Urinary bladder (tissue), 3 donors: ENCODE measurements at regions not wholly inside any gene's neighbourhood (a gene's known extent, or its start where the extent isn't known, plus 50 kb on each side); places are given as distances from the start of the nearest gene placed in this dataset.
"Not testable (repeated sequence)": the region's sequence is repeated elsewhere in the genome, so short reads cannot be mapped to it uniquely, and the experiment has no call there.

Experiments
- DNase-seq: peaks from one replicate; pipeline ENCODE4 v3.0.0-alpha.2; 2015; ENCODE audit errors: extremely low spot score
- H3K27ac ChIP-seq: one replicate; pipeline ENCODE4 v1.5.1; 2013; ENCODE audit warnings: low read depth, mild to moderate bottlenecking, moderate library complexity
- H3K36me3 ChIP-seq: one replicate; pipeline ENCODE4 v1.6.1; 2013; ENCODE audit warnings: mild to moderate bottlenecking, moderate library complexity; ENCODE audit not compliant: insufficient read depth
- H3K4me1 ChIP-seq: one replicate; pipeline ENCODE4 v1.6.1; 2013; ENCODE audit warnings: mild to moderate bottlenecking, moderate library complexity; ENCODE audit not compliant: insufficient read depth
- H3K4me3 ChIP-seq: one replicate; pipeline ENCODE4 v1.5.1; 2013; ENCODE audit warnings: low read depth, low read length
- WGBS: extraction: QIAGEN DNeasy Blood & Tissue Kit; methylation state at CpG from one replicate; pipeline ENCODE4 v1.1.7; 2013; 5-methylcytosine and 5-hydroxymethylcytosine counted together
- donor health status: healthy with polysubstance abuse.
- donor health status: healthy.

DNA sequence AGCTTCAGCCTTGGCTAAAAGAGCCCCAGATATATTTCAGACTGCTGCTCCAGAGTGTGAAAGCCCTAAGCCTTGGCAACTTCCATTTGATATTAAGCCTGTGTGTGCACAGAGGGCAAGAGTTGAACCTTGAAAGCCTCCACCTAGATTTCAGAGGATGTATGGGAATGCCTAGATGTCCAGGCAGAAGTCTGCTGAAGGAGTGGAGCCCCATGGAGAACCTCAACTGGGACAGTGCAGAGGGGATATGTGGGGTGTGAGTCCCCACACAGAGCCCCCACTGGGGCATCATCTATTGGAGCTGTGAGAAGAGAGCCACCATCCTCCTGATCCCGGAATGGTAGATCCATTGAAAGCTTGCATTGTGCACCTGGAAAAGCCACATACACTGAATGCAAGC lies 1784.8 kb upstream of the CDH9 start:
- Histone ChIP-seq H3K4me3 (no peak overlapping the region), H3K4me1 (no peaks in the 10 kb centered on the region), H3K36me3 (no peaks in the 10 kb centered on the region), H3K27ac (no peak overlapping the region)
- DNase-seq = no peak
- 94% methylated on average over 1 of the region's 1 CpG for WGBS

DNA sequence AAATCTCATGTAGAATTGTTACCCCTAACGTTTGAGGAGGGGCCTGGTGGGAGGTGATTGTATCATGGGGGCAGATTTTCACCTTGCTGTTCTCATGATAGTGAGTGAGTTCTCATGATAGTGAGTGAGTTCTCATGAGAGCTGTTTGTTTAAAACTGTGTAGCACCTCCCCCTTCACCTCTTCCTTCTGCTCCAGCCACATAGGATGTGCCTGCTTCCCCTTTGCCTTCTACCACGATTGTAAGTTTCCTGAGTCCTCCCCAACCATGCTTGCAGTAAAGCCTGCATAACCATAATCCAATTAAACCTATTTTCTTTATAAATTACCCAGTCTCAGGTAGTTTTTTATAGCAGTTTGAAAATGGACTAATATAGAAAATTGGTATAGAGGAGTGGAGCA lies 1783.7 kb upstream of the CDH9 start:
- no peak overlapping the region for H3K4me3 ChIP-seq
- no peaks in the 10 kb centered on the region for H3K36me3 ChIP-seq
- no peak overlapping the region for H3K27ac ChIP-seq
- 50% methylated on average over 2 of the region's 2 CpGs for WGBS
- DNase-seq = no peak
- H3K4me1 ChIP-seq = no peaks in the 10 kb centered on the region

GRCh38 chr5:28810751-28811136 lies 1772.4 kb upstream of the CDH9 start:
- DNase-seq = no peak
- H3K36me3 ChIP-seq = no peaks in the 10 kb centered on the region
- 86% methylated on average over 4 of the region's 4 CpGs for WGBS
- no peak overlapping the region for H3K4me3 ChIP-seq
- H3K27ac ChIP-seq = no peak overlapping the region
- no peaks in the 10 kb centered on the region for H3K4me1 ChIP-seq

DNA sequence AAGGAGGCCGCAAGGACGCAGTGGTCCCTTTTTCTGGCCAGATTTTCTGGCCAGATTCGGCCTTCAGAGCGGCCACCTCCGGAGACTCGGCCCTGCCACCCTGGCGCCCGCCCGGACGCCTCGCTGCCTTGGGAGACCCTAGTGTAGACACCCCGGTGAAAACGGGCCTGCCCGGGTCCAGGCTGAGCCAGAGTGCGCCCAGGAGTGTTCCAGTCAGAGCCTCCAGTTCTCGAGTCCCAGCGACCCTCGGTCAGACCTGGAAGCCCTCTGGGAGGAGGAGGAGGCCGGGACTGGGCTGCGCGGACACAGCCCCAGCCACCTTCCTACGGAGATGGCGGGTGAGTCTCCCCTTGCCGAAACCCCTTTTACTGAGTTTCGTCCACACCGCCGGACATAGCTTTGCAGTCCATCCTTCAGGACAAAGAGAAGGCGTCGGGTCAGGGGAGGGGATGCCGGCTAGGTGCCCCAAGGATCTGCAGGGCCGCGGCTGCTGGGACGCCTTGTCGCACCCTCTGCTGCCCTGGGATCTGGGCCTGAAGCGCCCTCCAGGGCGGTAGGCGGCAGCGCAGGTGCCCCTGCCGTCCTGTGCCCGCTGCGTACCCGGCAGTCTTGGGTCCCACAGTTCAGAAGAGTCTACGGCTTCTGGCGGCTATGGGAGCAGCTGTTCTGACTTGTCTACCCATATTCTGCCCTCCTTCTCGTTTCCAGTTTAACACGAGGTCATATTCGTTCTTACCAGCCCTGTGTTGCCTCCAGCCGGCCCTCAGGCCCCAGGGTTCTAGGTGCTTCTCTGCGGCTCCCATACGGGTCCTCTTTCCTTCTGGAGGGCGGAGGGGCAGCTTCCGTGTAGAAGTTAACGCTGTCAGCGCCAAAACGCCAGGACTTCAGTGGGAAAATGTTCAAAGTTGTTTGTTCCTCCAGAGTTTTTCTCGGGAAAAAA lies 1771.7 kb upstream of the CDH9 start:
- 93% methylated on average over 56 of the region's 56 CpGs for WGBS
- Histone ChIP-seq H3K36me3 (no peaks in the 10 kb centered on the region), H3K4me1 (no peaks in the 10 kb centered on the region), H3K4me3 (no peak overlapping the region), H3K27ac (no peak overlapping the region)
- DNase-seq = no peak

DNA sequence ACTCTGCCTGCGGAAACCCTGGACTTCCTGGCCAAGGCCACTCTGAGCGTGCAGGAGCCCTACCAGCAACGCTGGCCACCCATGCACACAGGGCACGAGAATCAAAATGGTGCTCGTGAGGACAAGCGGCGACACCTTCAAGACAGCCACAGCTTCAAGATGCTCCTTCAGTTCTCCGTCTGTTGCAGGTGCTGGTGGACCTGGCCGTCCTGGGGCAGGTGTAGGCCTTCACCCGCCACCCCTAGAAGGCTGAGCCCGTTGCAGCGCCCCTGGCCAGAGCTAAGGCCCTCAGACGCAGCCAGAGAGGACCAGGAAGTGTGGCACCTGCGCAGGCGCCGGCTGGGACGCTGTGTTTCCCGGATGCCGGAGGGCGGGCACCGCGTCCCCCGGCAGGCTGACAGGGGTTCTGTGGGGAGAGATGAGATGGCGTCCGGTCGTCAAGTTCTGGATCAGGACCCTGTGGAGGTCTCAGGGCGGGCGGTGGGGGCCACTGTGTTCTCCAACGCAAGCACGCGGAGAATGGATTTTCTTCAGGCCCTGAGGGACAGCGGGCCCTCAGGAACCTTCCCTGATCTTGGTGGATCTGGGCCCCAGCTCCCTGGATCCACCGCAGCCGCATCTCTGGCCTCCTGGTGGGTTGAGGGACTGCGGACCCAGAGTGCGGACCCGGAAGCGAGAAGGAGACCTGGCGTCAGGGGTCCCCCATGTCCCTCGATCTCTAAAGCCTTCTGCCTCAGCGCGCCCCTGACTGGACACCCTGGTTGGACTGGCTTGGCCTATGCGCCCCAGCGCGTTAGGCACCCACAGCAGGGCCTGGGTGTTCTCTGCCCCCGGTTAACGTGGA lies 1770.8 kb upstream of the CDH9 start:
- WGBS = 95% methylated on average over 47 of the region's 47 CpGs
- no peak for DNase-seq
- no peaks in the 10 kb centered on the region for H3K4me1 ChIP-seq
- H3K36me3 ChIP-seq = no peaks in the 10 kb centered on the region
- H3K27ac ChIP-seq = no peak overlapping the region
- H3K4me3 ChIP-seq = no peak overlapping the region

GRCh38 chr5:28807195-28807729 lies 1768.9 kb upstream of the CDH9 start:
- Histone ChIP-seq H3K36me3 (no peaks in the 10 kb centered on the region), H3K27ac (no peak overlapping the region), H3K4me3 (no peak overlapping the region), H3K4me1 (no peaks in the 10 kb centered on the region)
- DNase-seq = no peak
- 46% methylated on average over 2 of the region's 2 CpGs for WGBS

- WGBS = 97% methylated on average over 16 of the region's 16 CpGs
- DNase-seq, H3K4me3 ChIP-seq, H3K4me1 ChIP-seq, H3K27ac ChIP-seq, H3K36me3 ChIP-seq: not testable (repeated sequence)
These were observed 1760.6 kb upstream of the CDH9 start for GRCh38 chr5:28799035-28799434.

DNA sequence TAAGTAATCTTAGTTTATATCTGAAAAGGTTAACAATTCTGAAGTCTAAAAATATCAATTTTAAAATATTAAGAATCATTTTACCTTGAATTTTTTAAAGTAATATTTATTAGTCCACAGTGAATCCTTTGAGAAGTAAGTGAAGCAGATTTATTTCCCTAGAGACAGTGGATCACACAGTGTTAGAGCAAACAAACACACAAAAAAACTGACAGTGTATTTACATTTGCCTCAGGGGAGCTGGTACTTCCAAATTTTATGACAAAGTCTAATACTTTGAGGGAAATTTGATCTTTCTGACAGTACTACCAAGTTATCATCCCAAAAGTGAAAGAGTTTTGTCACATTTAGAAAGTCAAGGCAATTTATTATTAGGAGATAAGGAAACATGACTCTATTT lies 1750.6 kb upstream of the CDH9 start:
- DNase-seq = no peak
- Histone ChIP-seq H3K27ac (no peak overlapping the region), H3K4me3 (no peak overlapping the region), H3K4me1 (no peaks in the 10 kb centered on the region), H3K36me3 (no peaks in the 10 kb centered on the region)

- no peak for DNase-seq
- H3K36me3 ChIP-seq = no peaks in the 10 kb centered on the region
- H3K4me1 ChIP-seq = no peaks in the 10 kb centered on the region
- H3K4me3 ChIP-seq = no peak overlapping the region
- 92% methylated on average over 1 of the region's 1 CpG for WGBS
- no peak overlapping the region for H3K27ac ChIP-seq
These were observed 1741.8 kb upstream of the CDH9 start for GRCh38 chr5:28780083-28780692.

DNA sequence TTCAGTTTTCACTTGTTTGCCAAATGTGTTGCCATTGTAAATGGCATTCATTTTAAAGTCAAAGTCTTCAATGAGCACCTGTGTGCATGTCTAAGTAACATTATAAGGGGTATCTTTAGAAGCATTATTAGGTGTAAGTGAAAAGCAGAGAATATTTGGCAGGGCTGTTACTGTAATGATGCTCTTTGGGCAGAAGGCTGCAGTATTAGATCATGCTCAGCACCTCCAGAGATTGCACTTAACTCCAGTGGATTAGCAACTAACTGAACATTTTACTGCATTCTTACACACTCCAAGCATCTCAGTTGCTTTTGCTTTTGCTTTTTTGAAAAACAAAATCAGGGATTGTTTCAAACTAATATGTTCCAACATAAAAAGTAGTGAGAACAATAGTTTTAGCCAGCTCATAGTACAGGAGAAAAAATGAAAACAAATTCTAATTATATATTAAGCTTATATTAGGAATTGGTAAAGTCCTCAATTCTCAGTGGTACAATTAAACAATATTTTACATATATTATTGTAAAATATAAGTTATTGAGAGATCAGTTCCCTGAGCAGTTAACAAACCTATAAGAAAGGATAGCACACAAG lies 1740.9 kb upstream of the CDH9 start:
- Histone ChIP-seq H3K36me3 (no peaks in the 10 kb centered on the region), H3K4me1 (no peaks in the 10 kb centered on the region), H3K27ac (no peak overlapping the region), H3K4me3 (no peak overlapping the region)
- DNase-seq = no peak

GRCh38 chr5:28770307-28770706 lies 1731.9 kb upstream of the CDH9 start:
- Histone ChIP-seq H3K4me1 (no peaks in the 10 kb centered on the region), H3K27ac (no peak overlapping the region), H3K36me3 (no peaks in the 10 kb centered on the region), H3K4me3 (no peak overlapping the region)
- WGBS = 88% methylated on average over 4 of the region's 4 CpGs
- DNase-seq = no peak

GRCh38 chr5:28766565-28767158 lies 1728.3 kb upstream of the CDH9 start:
- 15% methylated on average over 2 of the region's 2 CpGs for WGBS
- Histone ChIP-seq H3K27ac (no peak overlapping the region), H3K4me3 (no peak overlapping the region), H3K36me3 (no peaks in the 10 kb centered on the region), H3K4me1 (no peaks in the 10 kb centered on the region)
- DNase-seq = no peak

DNA sequence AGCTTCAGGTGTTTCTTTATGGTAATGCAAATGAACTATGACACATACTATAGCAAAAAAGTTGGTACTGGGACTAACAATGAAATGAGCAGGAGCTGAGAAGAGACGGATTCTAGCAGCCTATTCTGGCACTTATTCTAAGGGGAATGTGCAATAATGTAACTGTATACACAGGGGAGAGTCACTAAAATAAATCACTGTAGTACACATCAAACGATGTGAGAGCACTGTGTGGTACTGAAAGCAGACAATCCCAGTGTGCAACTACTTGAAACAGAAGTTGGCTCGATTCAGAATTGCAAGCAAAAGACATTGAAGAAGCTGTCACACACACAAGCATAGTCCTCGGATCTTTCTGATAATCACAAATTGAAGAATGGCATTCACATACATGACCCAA lies 1713.0 kb upstream of the CDH9 start:
- Histone ChIP-seq H3K27ac (no peak overlapping the region), H3K4me1 (no peaks in the 10 kb centered on the region), H3K36me3 (no peaks in the 10 kb centered on the region), H3K4me3 (no peak overlapping the region)
- no peak for DNase-seq
- 46% methylated on average over 4 of the region's 4 CpGs for whole genome bisulfite sequencing
